ENCODE measurements at regions not wholly inside any gene's neighbourhood (a gene's known extent, or its start where the extent isn't known, plus 50 kb on each side); places are given as distances from the start of the nearest gene placed in this dataset.

DNA sequence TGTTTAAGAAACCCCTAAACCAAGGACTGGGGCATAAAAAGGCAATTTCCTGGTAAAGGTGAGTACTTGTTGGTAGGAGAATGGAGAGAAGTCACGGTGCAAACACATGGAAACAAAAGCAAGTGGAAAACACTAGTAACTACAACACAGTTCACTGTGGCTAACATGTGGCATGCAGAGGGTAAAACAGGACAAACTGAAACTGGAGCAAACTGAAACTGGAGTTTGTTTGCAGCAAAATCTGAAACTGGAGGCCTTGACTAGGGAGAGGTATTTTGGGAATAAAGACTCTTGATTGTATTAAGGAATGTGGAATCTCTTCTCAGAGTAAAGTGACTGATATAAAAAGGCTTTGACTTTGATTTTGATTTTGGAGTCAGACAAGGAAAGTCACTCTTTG lies 376.3 kb upstream of the PRMT6 start:
- TF ChIP-seq, protein P1, sequence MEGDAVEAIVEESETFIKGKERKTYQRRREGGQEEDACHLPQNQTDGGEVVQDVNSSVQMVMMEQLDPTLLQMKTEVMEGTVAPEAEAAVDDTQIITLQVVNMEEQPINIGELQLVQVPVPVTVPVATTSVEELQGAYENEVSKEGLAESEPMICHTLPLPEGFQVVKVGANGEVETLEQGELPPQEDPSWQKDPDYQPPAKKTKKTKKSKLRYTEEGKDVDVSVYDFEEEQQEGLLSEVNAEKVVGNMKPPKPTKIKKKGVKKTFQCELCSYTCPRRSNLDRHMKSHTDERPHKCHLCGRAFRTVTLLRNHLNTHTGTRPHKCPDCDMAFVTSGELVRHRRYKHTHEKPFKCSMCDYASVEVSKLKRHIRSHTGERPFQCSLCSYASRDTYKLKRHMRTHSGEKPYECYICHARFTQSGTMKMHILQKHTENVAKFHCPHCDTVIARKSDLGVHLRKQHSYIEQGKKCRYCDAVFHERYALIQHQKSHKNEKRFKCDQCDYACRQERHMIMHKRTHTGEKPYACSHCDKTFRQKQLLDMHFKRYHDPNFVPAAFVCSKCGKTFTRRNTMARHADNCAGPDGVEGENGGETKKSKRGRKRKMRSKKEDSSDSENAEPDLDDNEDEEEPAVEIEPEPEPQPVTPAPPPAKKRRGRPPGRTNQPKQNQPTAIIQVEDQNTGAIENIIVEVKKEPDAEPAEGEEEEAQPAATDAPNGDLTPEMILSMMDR (conservative IDR thresholded peaks at IDR 0.05): no peak
- TF ChIP-seq EZH2 (IDR thresholded peaks at IDR 0.05; ENCODE audit: low read depth): no peak

Measured in PC-9 (cell line).